HG03571 (cell line): ENCODE measurements at regions not wholly inside any gene's neighbourhood (a gene's known extent, or its start where the extent isn't known, plus 50 kb on each side); places are given as distances from the start of the nearest gene placed in this dataset.

Experiments
- ATAC-seq: cut with Tn5 transposase; IDR thresholded peaks from one replicate; pipeline ENCODE4 v1.9.1; 2021; ENCODE audit not compliant: unreplicated experiment

GRCh38 chr18:74023220-74023619, 124.4 kb downstream of the FBXO15 start:
- no peak for ATAC-seq

GRCh38 chr18:74019864-74020263, 127.8 kb downstream of the FBXO15 start:
- ATAC-seq: no peak

GRCh38 chr18:74013955-74014354, 133.7 kb downstream of the FBXO15 start:
- ATAC-seq: no peak

- no peak for ATAC-seq
Observed at GRCh38 chr18:74012954-74013630, 134.5 kb downstream of the FBXO15 start.

- ATAC-seq: no peak
Observed at GRCh38 chr18:74006143-74006542, 141.5 kb downstream of the FBXO15 start.

- no peak for ATAC-seq
Observed at GRCh38 chr18:74005320-74006109, 142.1 kb downstream of the FBXO15 start.

- no peak for ATAC-seq
Observed at GRCh38 chr18:73992242-73993022, 155.2 kb downstream of the FBXO15 start.

- ATAC-seq: no peak
Observed at GRCh38 chr18:73991570-73991969, 156.1 kb downstream of the FBXO15 start.

GRCh38 chr18:73990258-73990657, 157.4 kb downstream of the FBXO15 start:
- ATAC-seq: no peak

- no peak for ATAC-seq
Observed at GRCh38 chr18:73987247-73987980, 160.2 kb downstream of the FBXO15 start.

GRCh38 chr18:73986711-73987110, 160.9 kb downstream of the FBXO15 start:
- no peak for ATAC-seq

- no peak for ATAC-seq
Observed at GRCh38 chr18:73985855-73986625, 161.6 kb downstream of the FBXO15 start.

- ATAC-seq: no peak
Observed at GRCh38 chr18:73983970-73984369, 163.7 kb downstream of the FBXO15 start.

- ATAC-seq: no peak
Observed at GRCh38 chr18:73983496-73983895, 164.1 kb downstream of the FBXO15 start.

GRCh38 chr18:73981796-73982195, 165.8 kb downstream of the FBXO15 start:
- ATAC-seq: no peak

GRCh38 chr18:73980289-73980979, 167.2 kb downstream of the FBXO15 start:
- no peak for ATAC-seq

GRCh38 chr18:73979742-73980141, 167.9 kb downstream of the FBXO15 start:
- no peak for ATAC-seq

- no peak for ATAC-seq
Observed at GRCh38 chr18:73976433-73976832, 171.2 kb downstream of the FBXO15 start.

- no peak for ATAC-seq
Observed at GRCh38 chr18:73975266-73975665, 172.4 kb downstream of the FBXO15 start.

- ATAC-seq: no peak
Observed at GRCh38 chr18:73973972-73974371, 173.7 kb downstream of the FBXO15 start.
